Middle frontal gyrus (tissue), 1 donor: ENCODE measurements at regions not wholly inside any gene's neighbourhood (a gene's known extent, or its start where the extent isn't known, plus 50 kb on each side); places are given as distances from the start of the nearest gene placed in this dataset.

ENCODE experiments used
- DNase-seq: peaks from one replicate; pipeline ENCODE4 v3.0.0-alpha.2; 2015; ENCODE audit warnings: low spot score; ENCODE audit errors: extremely low spot score

- DNase-seq: no peak
These were observed 834.5 kb downstream of the FAM181B start for GRCh38 chr11:81899156-81899555.

DNA sequence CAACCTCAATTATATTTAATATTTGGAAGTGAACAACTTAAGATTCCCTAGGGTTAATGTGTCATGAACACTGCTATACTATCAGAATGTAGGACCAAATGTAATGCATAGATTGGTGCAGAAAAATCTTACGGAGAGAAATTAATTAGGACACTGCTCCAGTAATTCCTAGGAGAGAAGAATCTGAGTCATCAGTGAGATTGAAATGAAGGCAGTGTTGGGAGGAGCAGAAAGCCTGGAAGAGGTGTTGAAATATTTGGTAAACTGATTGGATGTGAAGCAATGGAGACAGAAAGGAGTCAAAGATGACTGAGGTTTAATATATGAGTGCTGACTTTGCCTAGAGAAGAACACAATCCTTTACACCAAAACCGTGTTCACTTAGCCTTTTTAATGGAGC is 836.0 kb downstream of the FAM181B start:
- DNase-seq: no peak

- no peak for DNase-seq
These were observed 838.4 kb downstream of the FAM181B start for GRCh38 chr11:81895258-81895657.

- no peak for DNase-seq
These were observed 840.7 kb downstream of the FAM181B start for GRCh38 chr11:81892770-81893635.

- no peak for DNase-seq
These were observed 845.3 kb downstream of the FAM181B start for GRCh38 chr11:81888391-81888790.

GRCh38 chr11:81887671-81888070 is 846.0 kb downstream of the FAM181B start:
- no peak for DNase-seq

DNA sequence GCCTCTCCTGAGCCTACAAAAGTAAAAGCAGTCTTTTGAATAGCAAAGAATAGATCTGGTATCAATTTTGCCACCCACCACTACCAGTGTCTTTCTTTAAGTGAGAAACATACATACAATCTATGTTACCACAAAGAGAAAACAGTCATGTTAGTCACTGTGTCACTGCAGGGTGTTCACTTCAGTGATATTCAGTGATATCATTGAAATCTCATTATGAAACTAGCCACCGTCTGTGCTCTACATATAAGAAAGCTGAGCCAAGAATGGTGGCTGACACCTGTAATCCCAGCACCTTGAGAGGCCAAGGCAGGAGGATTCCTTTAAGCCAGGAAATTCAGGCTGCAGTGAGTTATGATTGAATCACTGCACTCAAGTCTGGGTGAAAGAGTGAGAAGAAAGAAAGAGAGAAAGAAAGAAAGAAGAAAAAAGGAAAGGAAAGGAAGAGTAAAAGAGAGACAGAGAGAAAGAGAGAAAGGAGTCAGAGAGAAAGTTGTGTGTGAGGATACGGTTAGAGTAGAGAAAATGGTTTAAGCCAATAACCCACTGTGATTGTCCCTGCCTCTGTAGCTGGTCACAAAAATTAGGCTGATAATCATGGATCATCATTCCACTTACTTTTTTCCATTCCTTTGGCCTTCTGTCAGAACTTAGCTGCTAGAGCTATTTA is 847.1 kb downstream of the FAM181B start:
- DNase-seq: no peak

- no peak for DNase-seq
These were observed 859.0 kb downstream of the FAM181B start for GRCh38 chr11:81874635-81875034.

DNA sequence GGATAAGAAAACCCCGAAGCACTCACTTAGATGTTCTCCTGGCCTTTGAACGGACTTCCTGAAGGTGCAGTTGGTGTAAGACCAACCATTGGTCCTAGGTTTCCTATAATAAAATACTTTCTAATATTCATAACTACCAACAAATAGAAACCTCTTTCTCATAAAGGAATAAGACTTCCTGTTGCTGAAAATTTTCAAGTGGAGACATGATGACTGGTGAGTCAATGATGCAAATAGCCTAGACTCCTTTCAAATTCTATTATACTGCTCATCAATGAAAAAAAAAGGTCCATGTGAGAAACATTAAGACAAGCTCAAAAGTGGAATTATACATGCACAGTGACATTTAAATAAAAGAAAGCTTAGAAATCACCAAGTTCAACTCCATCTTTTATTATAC is 862.8 kb downstream of the FAM181B start:
- no peak for DNase-seq

DNA sequence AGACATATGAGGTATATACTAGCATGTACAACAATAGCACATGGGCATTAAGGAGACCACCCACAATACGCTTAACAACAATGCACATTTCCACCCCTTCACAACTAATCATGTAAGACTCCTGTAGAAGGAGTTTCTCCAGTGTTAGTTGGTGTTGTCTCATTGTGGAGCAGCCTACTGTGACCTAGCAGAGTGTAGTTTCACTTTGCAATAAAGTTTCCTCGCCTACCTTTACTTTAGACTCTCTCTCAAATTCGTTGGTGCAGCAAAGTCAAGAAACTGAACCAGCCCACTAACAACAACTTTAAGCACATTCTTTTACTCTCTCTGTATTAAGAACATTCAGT is 863.6 kb downstream of the FAM181B start:
- no peak for DNase-seq

GRCh38 chr11:81869351-81870065 is 864.2 kb downstream of the FAM181B start:
- DNase-seq: no peak

GRCh38 chr11:81866896-81867295 is 866.8 kb downstream of the FAM181B start:
- DNase-seq: no peak

DNA sequence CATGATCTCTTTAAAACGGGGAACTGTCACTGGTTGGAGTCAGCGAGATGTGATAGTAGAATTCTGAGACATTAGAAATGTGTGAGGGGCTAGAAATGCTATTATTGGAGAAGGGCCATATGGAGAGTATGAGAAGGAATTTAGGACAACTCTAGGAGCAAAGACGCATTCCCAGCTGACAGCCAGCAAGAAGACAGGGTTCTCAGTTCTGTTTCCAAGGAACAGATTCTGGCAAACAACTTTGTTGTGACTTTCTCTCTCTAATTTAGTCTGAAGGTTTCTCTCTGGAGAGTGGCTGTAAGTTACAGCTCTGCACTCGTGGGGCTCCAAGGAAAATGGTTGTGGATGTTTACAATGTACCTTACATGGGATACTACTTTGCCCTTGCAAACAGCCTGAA is 876.3 kb downstream of the FAM181B start:
- DNase-seq: no peak

DNA sequence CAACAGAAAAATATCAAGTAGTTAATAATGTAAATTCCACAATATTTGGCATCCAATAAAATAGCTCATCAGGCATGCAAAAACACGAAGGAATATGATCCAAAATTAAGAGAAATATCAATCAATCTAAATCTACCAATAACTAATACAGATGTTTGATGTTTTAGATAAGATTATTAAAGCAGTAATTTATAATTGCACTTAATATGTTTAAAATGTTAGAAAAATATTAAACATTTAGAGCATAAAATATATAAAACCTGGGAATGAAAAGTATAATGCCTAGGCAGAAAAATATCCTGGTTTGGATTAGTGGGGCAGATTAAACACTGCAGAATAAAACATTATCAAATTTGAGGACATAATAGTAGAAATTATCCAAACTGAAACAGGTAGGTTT is 879.9 kb downstream of the FAM181B start:
- DNase-seq: no peak

DNA sequence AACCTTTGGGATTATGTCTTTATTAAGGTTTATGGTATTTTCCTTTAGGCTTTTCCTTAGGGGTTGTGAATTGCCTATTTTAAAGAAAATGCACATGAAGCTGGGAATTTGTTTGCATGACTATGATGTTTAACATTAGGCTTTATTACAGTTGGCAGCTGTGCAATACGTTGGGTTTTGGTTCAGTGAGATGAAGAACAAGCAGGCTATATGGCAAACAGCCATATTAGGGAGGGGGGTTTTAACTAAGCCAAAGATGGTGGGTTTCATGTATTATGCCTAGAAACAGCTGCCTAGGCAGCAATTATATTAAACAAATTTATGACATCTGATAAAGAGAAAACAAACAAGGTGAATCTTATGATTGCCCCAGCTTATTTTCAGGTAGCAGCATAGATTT is 880.8 kb downstream of the FAM181B start:
- DNase-seq: no peak

- no peak for DNase-seq
These were observed 893.3 kb downstream of the FAM181B start for GRCh38 chr11:81840380-81840779.

DNA sequence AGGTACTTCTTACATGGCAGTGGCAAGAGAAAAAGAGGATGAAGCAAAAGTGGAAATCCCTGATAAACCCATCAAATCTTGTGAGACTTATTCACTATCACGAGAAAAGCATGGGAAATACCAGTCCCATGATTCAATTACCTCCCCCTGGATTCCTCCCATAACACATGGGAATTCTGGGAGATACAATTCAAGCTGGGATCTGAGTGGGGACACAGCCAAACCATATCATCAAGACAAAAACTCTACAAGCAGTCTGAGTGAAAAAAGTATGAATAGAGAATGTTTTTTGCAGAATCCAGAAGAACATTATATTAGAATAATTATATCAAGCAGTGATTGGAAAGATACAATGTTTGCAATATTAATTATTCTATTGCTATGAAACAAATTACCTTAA is 893.7 kb downstream of the FAM181B start:
- DNase-seq: no peak

DNA sequence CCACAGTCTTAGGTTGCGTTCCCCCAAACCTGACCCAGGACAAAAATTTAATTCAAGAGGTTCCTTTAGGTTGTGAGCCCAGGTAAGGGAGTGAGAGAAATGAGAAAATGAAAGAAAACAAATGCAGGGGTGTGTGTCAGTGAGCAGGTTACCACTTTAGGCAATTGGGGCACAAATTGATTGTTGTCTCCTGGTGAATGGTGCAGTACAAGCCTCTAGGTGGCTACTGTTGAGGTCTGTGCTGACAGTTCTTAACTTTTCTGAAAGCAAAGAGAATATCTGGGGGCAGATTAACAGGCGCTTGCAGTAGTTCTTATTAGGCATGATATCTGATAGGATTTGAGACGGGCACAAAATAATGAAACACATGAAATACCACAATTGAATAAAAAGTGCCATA is 894.6 kb downstream of the FAM181B start:
- no peak for DNase-seq

GRCh38 chr11:81829976-81830375 is 903.7 kb downstream of the FAM181B start:
- no peak for DNase-seq

GRCh38 chr11:81825346-81825745 is 908.3 kb downstream of the FAM181B start:
- DNase-seq: no peak

DNA sequence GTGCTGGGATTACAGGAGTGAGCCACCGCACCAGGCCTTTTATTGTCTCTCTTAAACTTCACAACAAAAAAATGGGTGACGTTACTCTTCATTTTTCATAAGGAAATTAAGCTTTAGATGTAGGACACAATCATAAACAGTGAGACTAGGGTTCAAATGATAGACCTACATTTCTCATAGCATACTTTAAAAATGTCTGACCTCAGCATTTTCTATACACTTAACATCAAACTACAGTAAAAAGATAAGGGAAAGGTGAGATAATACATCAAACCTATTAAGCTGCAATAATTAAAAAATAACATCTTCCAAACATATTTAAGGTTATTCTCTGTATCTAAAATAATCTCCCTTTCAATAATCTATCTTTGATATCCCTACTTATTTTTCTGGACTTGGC is 914.2 kb downstream of the FAM181B start:
- no peak for DNase-seq

DNA sequence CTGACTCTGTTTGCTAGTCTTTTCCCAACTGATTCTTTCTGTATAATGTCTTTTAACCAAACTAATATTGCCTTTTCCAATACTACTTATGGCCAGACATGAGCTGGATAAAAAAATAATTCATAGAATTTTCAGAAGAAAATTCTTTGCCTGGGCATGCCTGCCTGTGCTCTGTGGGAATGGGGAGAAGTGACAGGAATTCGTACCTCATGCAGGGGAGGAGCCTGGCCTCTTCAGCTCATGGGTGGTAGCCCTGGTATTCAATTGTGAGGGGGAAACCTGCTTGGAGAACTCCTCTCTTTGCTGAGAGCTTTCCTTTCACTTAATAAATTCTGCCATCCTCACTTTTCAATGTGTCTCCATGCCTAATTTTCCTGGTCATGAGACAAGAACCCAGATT is 928.8 kb downstream of the FAM181B start:
- no peak for DNase-seq
